ENCODE measurements at regions not wholly inside any gene's neighbourhood (a gene's known extent, or its start where the extent isn't known, plus 50 kb on each side); places are given as distances from the start of the nearest gene placed in this dataset.

GRCh38 chr7:96638669-96639068, 71.0 kb downstream of the SEM1 start:
- ATAC-seq, result no peak
- H3K9me3 Mint-ChIP-seq, result no peaks in the 10 kb centered on the region
- H3K27ac Mint-ChIP-seq, result no peak overlapping the region
- H3K4me1 Mint-ChIP-seq, result no peaks in the 10 kb centered on the region
- no peak overlapping the region for H3K4me3 Mint-ChIP-seq
- DNase-seq (ENCODE audit: low spot score in 2 of 2), result no peak
- no peaks in the 10 kb centered on the region for H3K36me3 Mint-ChIP-seq

GRCh38 chr7:96637522-96637921, 72.1 kb downstream of the SEM1 start:
- DNase-seq (ENCODE audit: low spot score in 2 of 2) (no peak), ATAC-seq (no peak)
- Mint-ChIP-seq H3K4me3 (no peak overlapping the region), H3K36me3 (no peaks in the 10 kb centered on the region), H3K27ac (no peak overlapping the region), H3K4me1 (no peaks in the 10 kb centered on the region), H3K9me3 (no peaks in the 10 kb centered on the region)

DNA sequence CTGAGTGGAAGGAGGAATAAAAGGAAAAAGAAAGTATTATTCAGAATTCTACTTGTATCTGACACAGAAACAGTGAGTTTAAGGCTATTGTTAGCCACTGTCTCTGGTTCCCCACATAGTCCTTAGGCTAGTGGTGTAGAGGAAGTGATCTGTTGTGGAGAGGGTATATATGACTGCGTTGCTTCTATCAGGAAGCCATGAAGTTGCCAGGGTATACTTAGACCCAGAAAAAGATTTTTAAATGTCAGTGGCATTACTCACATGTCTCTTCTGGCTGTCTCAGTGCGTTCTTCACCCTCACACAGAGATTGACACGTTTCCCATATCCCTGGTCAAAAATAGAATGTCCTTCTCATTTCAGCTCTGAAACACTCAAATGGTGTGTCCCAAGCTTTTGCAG, 72.7 kb downstream of the SEM1 start:
- H3K27ac Mint-ChIP-seq, result no peak overlapping the region
- no peaks in the 10 kb centered on the region for H3K36me3 Mint-ChIP-seq

DNA sequence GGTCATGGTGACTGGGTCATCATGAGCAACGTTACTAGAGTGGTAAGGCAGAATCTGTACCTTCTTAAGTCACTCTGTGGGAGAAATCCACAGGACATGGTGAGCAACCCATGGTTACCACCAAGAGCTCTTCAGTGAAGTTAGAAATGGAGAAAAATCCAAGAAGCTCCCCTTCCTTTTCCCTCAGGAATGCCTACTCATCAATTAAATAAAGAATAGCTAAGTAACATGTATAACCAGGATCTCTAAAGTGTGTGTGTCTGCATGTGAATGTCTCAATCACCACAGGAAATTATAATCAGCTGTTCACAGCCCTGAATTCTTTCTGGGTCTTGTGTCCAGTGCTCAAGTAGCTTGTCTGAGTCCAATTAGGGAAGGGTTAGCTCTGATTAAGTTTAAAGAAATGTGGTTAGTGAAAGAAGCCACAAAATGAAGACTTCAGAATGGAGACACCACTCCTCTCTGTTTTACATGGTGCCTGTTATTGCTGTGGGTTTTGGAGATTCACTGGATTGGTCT, 73.2 kb downstream of the SEM1 start:
- H3K4me1 Mint-ChIP-seq, result no peaks in the 10 kb centered on the region
- H3K4me3 Mint-ChIP-seq, result no peak overlapping the region
- H3K36me3 Mint-ChIP-seq, result no peaks in the 10 kb centered on the region
- no peaks in the 10 kb centered on the region for H3K9me3 Mint-ChIP-seq
- no peak overlapping the region for H3K27ac Mint-ChIP-seq
- ATAC-seq (no peak), DNase-seq (ENCODE audit: low spot score in 2 of 2) (no peak)

More for the DNA sequence above, 72.7 kb downstream of the SEM1 start:
- no peaks in the 10 kb centered on the region for H3K9me3 Mint-ChIP-seq
- no peak overlapping the region for H3K4me3 Mint-ChIP-seq
- ATAC-seq, result peak; percentile 44
- no peak for DNase-seq (ENCODE audit: low spot score in 2 of 2)
- H3K4me1 Mint-ChIP-seq, result no peaks in the 10 kb centered on the region

GRCh38 chr7:96629884-96630283, 79.8 kb downstream of the SEM1 start:
- ATAC-seq (no peak), DNase-seq (ENCODE audit: low spot score in 2 of 2) (no peak)
- Mint-ChIP-seq H3K9me3 (peaks cover 18% of the 10 kb centered on the region), H3K4me3 (no peak overlapping the region), H3K4me1 (no peaks in the 10 kb centered on the region), H3K36me3 (no peaks in the 10 kb centered on the region), H3K27ac (no peak overlapping the region)

GRCh38 chr7:96624954-96625353, 84.7 kb downstream of the SEM1 start:
- ATAC-seq (no peak), DNase-seq (ENCODE audit: low spot score in 2 of 2) (no peak)
- Mint-ChIP-seq H3K4me1 (no peaks in the 10 kb centered on the region), H3K27ac (no peak overlapping the region), H3K36me3 (no peaks in the 10 kb centered on the region), H3K9me3 (peaks cover 30% of the 10 kb centered on the region), H3K4me3 (no peak overlapping the region)

DNA sequence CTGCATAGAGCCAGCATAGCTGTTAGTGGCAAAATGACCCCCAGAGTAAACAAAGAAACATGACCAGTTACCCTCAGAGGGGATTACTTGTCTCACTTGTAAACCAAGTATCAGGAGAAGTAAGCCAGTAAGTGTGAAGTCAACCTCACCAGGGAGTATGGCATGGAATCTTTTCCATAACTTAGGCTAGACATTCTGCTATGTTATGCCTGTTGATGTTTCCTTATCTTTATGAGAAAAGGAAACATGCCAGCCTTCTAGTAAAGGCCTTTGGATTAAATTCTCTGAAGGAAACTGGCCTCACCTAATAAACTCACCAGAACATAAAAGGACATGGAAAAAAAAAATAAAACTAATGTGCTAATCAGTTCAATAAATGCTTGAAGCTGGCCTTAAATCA, 87.7 kb downstream of the SEM1 start:
- H3K4me3 Mint-ChIP-seq, result no peak overlapping the region
- peaks cover 25% of the 10 kb centered on the region for H3K9me3 Mint-ChIP-seq
- DNase-seq (ENCODE audit: low spot score in 2 of 2) (no peak), ATAC-seq (no peak)
- H3K36me3 Mint-ChIP-seq, result no peaks in the 10 kb centered on the region
- H3K27ac Mint-ChIP-seq, result no peak overlapping the region
- no peaks in the 10 kb centered on the region for H3K4me1 Mint-ChIP-seq

DNA sequence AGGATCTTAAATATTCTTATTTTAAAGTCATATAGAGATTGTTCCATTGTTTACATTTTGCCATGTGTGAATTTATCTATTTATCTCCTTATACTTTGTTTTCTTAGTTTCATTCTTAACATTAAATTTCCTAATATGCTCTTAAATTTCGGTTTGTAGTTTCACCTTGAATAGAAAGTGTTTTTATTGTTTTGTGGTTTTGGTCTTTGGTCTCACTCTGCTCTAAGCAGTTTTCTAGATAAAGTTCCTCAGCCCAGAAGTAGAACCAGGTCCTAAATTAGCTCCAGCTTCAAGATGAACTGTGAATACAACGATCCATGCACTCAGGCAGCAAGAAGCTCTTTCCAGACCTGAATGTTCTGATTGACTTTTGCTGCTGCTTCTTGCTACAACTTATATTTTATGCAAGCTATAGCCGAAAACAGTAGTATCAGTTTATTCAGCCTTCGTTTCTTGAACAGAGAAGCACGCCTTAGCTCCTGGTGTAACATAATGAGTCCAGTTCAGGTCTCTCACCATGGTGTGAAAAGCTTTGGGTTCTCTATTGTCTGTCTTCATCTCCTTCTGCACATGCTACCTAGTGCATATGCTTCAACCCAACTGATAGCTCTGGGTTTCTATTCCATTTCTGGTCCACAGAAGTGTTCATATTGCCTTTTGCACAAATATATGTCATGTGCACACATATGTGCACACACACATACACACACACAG, 95.3 kb downstream of the SEM1 start:
- no peak for ATAC-seq

DNA sequence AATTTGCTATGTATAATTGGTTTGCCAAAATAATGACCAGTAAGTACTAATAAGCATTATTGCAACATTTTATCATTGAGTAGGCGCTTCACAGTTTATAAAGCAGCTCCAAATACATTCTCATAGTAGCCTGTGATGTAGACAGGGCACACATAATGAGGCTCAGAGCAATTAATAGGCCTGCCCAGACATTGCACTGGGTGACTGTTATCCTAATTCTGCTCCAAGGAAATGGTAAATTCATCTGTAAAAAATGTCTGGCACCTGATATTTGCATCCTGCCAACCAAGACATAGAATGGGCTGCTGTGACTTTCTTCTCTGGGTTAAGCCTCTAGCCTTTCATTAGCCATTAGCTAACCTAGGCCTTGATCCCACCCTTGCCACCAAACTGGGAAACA, 97.6 kb downstream of the SEM1 start:
- Mint-ChIP-seq H3K27ac (no peak overlapping the region), H3K4me3 (no peak overlapping the region), H3K4me1 (no peaks in the 10 kb centered on the region), H3K36me3 (no peaks in the 10 kb centered on the region), H3K9me3 (peaks cover 18% of the 10 kb centered on the region)
- DNase-seq (ENCODE audit: low spot score in 2 of 2), result no peak
- ATAC-seq, result no peak

More for the DNA sequence above, 95.3 kb downstream of the SEM1 start:
- no peak for DNase-seq (ENCODE audit: low spot score in 2 of 2)
- Mint-ChIP-seq H3K27ac (no peak overlapping the region), H3K9me3 (peaks cover 29% of the 10 kb centered on the region), H3K4me3 (no peak overlapping the region), H3K4me1 (no peaks in the 10 kb centered on the region), H3K36me3 (no peaks in the 10 kb centered on the region)

GRCh38 chr7:96605045-96605716, 104.5 kb downstream of the SEM1 start:
- no peak overlapping the region for H3K27ac Mint-ChIP-seq
- no peaks in the 10 kb centered on the region for H3K9me3 Mint-ChIP-seq
- no peaks in the 10 kb centered on the region for H3K36me3 Mint-ChIP-seq
- DNase-seq (ENCODE audit: low spot score in 2 of 2), result no peak
- no peak overlapping the region for H3K4me3 Mint-ChIP-seq
- ATAC-seq, result no peak
- H3K4me1 Mint-ChIP-seq, result no peaks in the 10 kb centered on the region

DNA sequence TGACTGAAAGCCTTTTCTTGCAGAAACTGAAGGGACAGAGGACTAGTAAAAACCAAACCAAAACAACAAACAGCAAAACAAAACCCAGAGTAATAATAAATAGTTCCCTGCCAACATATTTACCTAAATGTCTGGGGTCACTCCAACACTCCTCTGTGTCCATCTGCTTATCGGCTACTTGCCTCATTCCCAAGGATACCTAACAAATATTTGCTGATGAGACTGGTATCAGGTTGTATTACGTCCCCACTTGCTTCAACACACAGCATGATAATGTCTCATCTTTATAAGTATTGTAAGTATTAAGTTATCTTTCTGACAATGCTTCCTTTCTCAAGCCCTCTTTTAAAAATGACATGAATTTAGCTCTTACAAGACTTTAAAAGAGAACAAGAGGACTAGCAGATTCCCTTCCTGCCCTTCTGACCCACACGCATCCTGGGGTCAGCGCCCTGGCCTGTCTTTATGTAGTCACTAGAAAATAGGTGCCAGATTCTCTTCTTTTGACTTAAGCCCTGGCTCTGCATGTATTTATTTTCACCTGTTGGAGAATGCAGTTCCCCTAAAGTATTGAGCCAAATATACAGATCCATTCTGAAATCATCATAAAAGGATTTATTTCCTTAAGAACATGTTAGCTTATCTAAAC, 110.2 kb downstream of the SEM1 start:
- Mint-ChIP-seq H3K27ac (no peak overlapping the region), H3K36me3 (no peaks in the 10 kb centered on the region), H3K4me1 (no peaks in the 10 kb centered on the region), H3K4me3 (no peak overlapping the region), H3K9me3 (no peaks in the 10 kb centered on the region)
- DNase-seq (ENCODE audit: low spot score in 2 of 2) (no peak), ATAC-seq (no peak)

DNA sequence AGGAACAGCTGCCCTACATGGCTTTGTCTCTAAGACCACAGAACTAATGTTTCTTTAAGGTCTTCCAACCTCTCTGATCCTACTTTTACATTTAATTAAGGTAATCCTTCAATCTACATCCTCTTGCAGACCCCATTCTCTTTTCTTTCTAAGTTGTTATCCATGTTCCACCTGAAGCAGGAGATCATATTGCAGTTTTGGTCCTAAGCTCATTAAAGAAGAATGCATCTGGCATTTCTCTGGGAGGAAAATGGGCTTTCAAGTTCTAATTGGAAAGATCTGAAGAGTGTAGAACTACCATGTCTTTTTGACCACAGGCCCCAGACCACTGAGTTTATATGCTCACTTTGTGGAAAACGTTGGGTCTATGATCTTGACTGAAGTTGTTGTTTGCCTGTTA, 111.2 kb downstream of the SEM1 start:
- Mint-ChIP-seq H3K27ac (no peak overlapping the region), H3K9me3 (no peaks in the 10 kb centered on the region), H3K4me1 (no peaks in the 10 kb centered on the region), H3K4me3 (no peak overlapping the region), H3K36me3 (no peaks in the 10 kb centered on the region)
- ATAC-seq (no peak), DNase-seq (ENCODE audit: low spot score in 2 of 2) (no peak)

DNA sequence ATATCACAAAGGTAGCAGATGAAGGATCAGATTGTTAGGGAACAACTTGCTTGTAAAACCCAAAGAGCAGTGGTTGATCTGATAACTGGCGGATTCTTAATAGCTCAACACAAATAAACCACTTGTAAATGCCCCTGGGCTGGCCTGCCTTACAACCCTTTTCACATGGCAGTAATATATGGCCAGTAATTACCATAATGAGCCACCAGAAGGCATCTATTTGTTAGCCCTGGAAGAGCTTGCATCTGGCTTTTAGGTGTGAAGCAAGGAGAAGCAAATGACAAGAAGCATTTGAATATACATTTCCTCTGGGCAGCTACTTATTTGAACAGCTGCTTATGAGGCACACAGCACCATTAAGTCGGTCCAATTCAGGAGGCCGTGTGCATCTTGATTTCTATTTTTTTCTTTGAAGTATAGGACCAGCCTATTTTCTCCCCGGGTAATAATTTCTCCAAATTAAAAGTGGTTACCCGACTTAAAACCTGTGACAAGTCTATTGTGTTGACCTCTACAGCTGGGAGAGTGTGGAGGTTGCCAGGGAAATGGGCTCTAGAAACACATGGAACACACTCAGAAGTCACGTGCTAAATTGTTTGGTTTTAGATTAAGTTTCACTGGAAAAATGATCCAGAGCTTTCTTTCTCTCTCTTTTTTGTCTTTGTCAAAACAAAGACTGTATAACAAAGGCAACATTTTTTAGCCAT, 113.4 kb downstream of the SEM1 start:
- no peaks in the 10 kb centered on the region for H3K4me1 Mint-ChIP-seq
- ATAC-seq (no peak), DNase-seq (ENCODE audit: low spot score in 2 of 2) (no peak)
- H3K36me3 Mint-ChIP-seq, result no peaks in the 10 kb centered on the region
- H3K4me3 Mint-ChIP-seq, result no peak overlapping the region
- no peak overlapping the region for H3K27ac Mint-ChIP-seq
- H3K9me3 Mint-ChIP-seq, result no peaks in the 10 kb centered on the region

DNA sequence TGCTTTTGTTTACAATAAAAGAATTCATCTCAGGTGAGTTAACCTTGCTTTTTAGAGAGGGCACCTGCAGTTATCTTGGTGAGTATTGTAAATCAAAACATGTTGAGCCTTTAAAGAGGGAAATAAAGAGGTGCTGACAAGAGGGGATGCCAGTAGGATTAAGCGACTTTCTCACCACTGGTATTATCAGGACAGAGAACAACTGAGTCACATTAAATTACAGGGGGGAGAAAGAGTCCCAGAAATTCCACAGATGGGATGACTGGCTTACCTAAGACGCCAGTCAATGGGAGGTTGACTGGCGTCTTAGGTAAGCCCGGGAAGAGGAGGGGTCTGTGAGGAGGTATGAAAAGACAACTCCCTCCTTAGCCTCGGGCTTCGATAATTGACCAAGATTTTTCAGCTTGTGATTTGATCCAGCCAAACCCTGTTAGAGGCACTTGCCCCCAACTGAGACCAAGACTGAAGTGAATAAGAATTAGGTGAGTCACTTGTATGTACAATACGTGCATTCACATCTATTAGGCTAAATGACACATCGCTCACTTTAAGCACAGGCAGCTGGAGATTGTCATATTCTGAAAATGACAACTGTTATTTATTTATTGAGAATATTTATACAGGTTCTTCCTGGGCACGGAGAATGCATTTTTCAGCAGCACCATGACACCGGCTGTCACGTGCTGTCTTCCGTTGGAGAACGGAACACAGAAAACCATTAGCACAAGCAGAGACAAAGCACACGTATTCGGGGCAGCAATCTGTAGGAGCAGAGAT, 117.6 kb downstream of the SEM1 start:
- Mint-ChIP-seq H3K4me1 (no peaks in the 10 kb centered on the region), H3K36me3 (no peaks in the 10 kb centered on the region), H3K4me3 (no peak overlapping the region), H3K27ac (no peak overlapping the region), H3K9me3 (peaks cover 2% of the 10 kb centered on the region)
- DNase-seq (ENCODE audit: low spot score in 2 of 2), result no peak
- no peak for ATAC-seq

Data from stimulated activated effector memory CD8-positive, alpha-beta T cell treated with anti-CD3 and anti-CD28 coated beads, Interleukin-12 subunit alpha, Interleukin-12 subunit beta, amount 100 ng/mL, for 72 hours (primary cell).